Nephron progenitor cell (in vitro differentiated cells): ENCODE measurements at regions not wholly inside any gene's neighbourhood (a gene's known extent, or its start where the extent isn't known, plus 50 kb on each side); places are given as distances from the start of the nearest gene placed in this dataset.

Experiments used
- DNase-seq: peaks from one replicate; pipeline ENCODE4 v3.0.0; 2021
- H3K27ac Mint-ChIP-seq: 2 replicates; pipeline ENCODE4 v1.8.0; 2021; ENCODE audit warnings: mild to moderate bottlenecking, moderate library complexity, mixed read lengths
- H3K27me3 Mint-ChIP-seq: 2 replicates; pipeline ENCODE4 v1.8.0; 2021; ENCODE audit warnings: mild to moderate bottlenecking, low read depth, mixed read lengths; ENCODE audit not compliant: poor library complexity
- H3K36me3 Mint-ChIP-seq: 2 replicates; pipeline ENCODE4 v1.8.0; 2021; ENCODE audit warnings: low read depth, mixed read lengths
- H3K4me1 Mint-ChIP-seq: 2 replicates; pipeline ENCODE4 v1.8.0; 2021; ENCODE audit warnings: mixed read lengths
- H3K4me3 Mint-ChIP-seq: 2 replicates; pipeline ENCODE4 v1.8.0; 2021; ENCODE audit warnings: mild to moderate bottlenecking, moderate library complexity, mixed read lengths
- H3K9me3 Mint-ChIP-seq: 2 replicates; pipeline ENCODE4 v1.8.0; 2021; ENCODE audit warnings: mild to moderate bottlenecking, moderate library complexity, mixed read lengths
- CTCF ChIP-seq: fragments of 200-600 bp; sonication (generic); IDR thresholded peaks from 2 replicates; pipeline ENCODE4 v1.5.0; 2021; ENCODE audit warnings: antibody characterized with exemption

- no peaks in the 10 kb centered on the region for H3K27me3 Mint-ChIP-seq
- H3K4me3 Mint-ChIP-seq: no peak overlapping the region
- H3K4me1 Mint-ChIP-seq: no peaks in the 10 kb centered on the region
- H3K36me3 Mint-ChIP-seq: peaks cover 36% of the 10 kb centered on the region
- H3K9me3 Mint-ChIP-seq: no peaks in the 10 kb centered on the region
- no peak overlapping the region for H3K27ac Mint-ChIP-seq
- no peak for TF ChIP-seq CTCF
- no peak for DNase-seq
These were observed 130.9 kb downstream of the TRMT11 start for GRCh38 chr6:126117251-126117650.

- Mint-ChIP-seq H3K27ac (no peak overlapping the region), H3K4me1 (no peaks in the 10 kb centered on the region), H3K27me3 (no peaks in the 10 kb centered on the region), H3K4me3 (no peak overlapping the region), H3K36me3 (peaks cover 38% of the 10 kb centered on the region), H3K9me3 (no peaks in the 10 kb centered on the region)
- no peak for DNase-seq
- TF ChIP-seq CTCF: no peak
These were observed 131.9 kb downstream of the TRMT11 start for GRCh38 chr6:126118058-126118755.

GRCh38 chr6:126118936-126119335 lies 132.6 kb downstream of the TRMT11 start:
- Mint-ChIP-seq H3K9me3 (no peaks in the 10 kb centered on the region), H3K4me3 (no peak overlapping the region), H3K4me1 (no peaks in the 10 kb centered on the region), H3K27me3 (no peaks in the 10 kb centered on the region), H3K36me3 (peaks cover 38% of the 10 kb centered on the region), H3K27ac (no peak overlapping the region)
- DNase-seq: no peak
- no peak for TF ChIP-seq CTCF

- no peak for TF ChIP-seq CTCF
- H3K27ac Mint-ChIP-seq: no peak overlapping the region
- H3K9me3 Mint-ChIP-seq: no peaks in the 10 kb centered on the region
- peaks cover 16% of the 10 kb centered on the region for H3K36me3 Mint-ChIP-seq
- H3K4me3 Mint-ChIP-seq: no peak overlapping the region
- no peak for DNase-seq
- no peaks in the 10 kb centered on the region for H3K27me3 Mint-ChIP-seq
- H3K4me1 Mint-ChIP-seq: no peaks in the 10 kb centered on the region
These were observed 136.9 kb downstream of the TRMT11 start for GRCh38 chr6:126123226-126123625.

- no peak for TF ChIP-seq CTCF
- H3K27me3 Mint-ChIP-seq: no peaks in the 10 kb centered on the region
- H3K27ac Mint-ChIP-seq: no peak overlapping the region
- H3K36me3 Mint-ChIP-seq: peaks cover 11% of the 10 kb centered on the region
- no peak for DNase-seq
- H3K4me1 Mint-ChIP-seq: peaks cover 3% of the 10 kb centered on the region
- no peak overlapping the region for H3K4me3 Mint-ChIP-seq
- H3K9me3 Mint-ChIP-seq: peaks cover 3% of the 10 kb centered on the region
These were observed 141.3 kb downstream of the TRMT11 start for GRCh38 chr6:126127659-126128058.

GRCh38 chr6:126131246-126131645 lies 144.9 kb downstream of the TRMT11 start:
- H3K36me3 Mint-ChIP-seq: peaks cover 43% of the 10 kb centered on the region
- no peak overlapping the region for H3K27ac Mint-ChIP-seq
- H3K27me3 Mint-ChIP-seq: no peaks in the 10 kb centered on the region
- DNase-seq: no peak
- H3K4me1 Mint-ChIP-seq: peaks cover 3% of the 10 kb centered on the region
- no peak for TF ChIP-seq CTCF
- H3K9me3 Mint-ChIP-seq: peaks cover 31% of the 10 kb centered on the region
- H3K4me3 Mint-ChIP-seq: no peak overlapping the region
